CD14-positive monocyte (primary cell): ENCODE measurements at regions not wholly inside any gene's neighbourhood (a gene's known extent, or its start where the extent isn't known, plus 50 kb on each side); places are given as distances from the start of the nearest gene placed in this dataset.

ENCODE experiments used
- DNase-seq, 3 donors: peaks; one replicate each; pipeline ENCODE4 v3.0.0-alpha.2; 2011 to 2022
- H2AFZ ChIP-seq: 2 replicates; pipeline ENCODE4 v1.6.0; 2012; ENCODE audit warnings: mild to moderate bottlenecking, low read depth, low read length, inconsistent platforms; ENCODE audit not compliant: insufficient read depth, poor library complexity, severe bottlenecking
- H3K27ac ChIP-seq, 2 donors: 1 replicate in 1 of 2; 2 replicates in 1 of 2; pipeline ENCODE4 v1.5.1; 2012 to 2013; ENCODE audit warnings: low read length in 2 of 2, control low read depth in 1 of 2, inconsistent platforms in 1 of 2, low read depth in 1 of 2, mild to moderate bottlenecking in 1 of 2
- H3K27me3 ChIP-seq, 2 donors: one replicate each; pipeline versions ENCODE4 v1.6.0 to v1.6.1; 2011 to 2013; ENCODE audit warnings: low read length in 2 of 2; ENCODE audit not compliant: control insufficient read depth in 2 of 2, insufficient read depth in 2 of 2
- H3K36me3 ChIP-seq, 2 donors: replicated peaks in 1 of 2; 1 replicate in 1 of 2; 2 replicates in 1 of 2; pipeline versions ENCODE4 v1.5.1 to v1.6.1; 2012 to 2013; ENCODE audit warnings: low read length in 2 of 2, control low read depth in 1 of 2, inconsistent platforms in 1 of 2, mild to moderate bottlenecking in 1 of 2; ENCODE audit not compliant: insufficient read depth in 2 of 2, control insufficient read depth in 1 of 2
- H3K4me1 ChIP-seq, 2 donors: 1 replicate in 1 of 2; 2 replicates in 1 of 2; pipeline versions ENCODE4 v1.5.1 to v1.6.1; 2012 to 2013; ENCODE audit warnings: low read length in 2 of 2, control low read depth in 1 of 2, inconsistent platforms in 1 of 2, mild to moderate bottlenecking in 1 of 2, moderate library complexity in 1 of 2; ENCODE audit not compliant: insufficient read depth in 2 of 2, control insufficient read depth in 1 of 2
- H3K4me2 ChIP-seq: replicated peaks from 2 replicates; pipeline ENCODE3; 2012; ENCODE audit warnings: low read length, moderate library complexity, mild to moderate bottlenecking; ENCODE audit not compliant: poor library complexity, severe bottlenecking; ENCODE audit errors: extremely low read depth
- H3K4me3 ChIP-seq, 3 experiments: fragments of 200-600 bp in 1 of 3; sonication (generic) in 1 of 3; replicated peaks in 1 of 3; 1 replicate in 2 of 3; 2 replicates in 1 of 3; pipeline ENCODE4 v1.5.1; 2011 to 2013; ENCODE audit warnings: low read length in 3 of 3, mild to moderate bottlenecking in 3 of 3, control low read depth in 2 of 3, low read depth in 2 of 3, inconsistent platforms in 1 of 3, moderate library complexity in 1 of 3
- H3K79me2 ChIP-seq: 2 replicates; pipeline ENCODE4 v1.6.0; 2012; ENCODE audit warnings: mild to moderate bottlenecking, control low read depth, inconsistent platforms, low read length, moderate library complexity; ENCODE audit not compliant: insufficient read depth
- H3K9ac ChIP-seq: 2 replicates; pipeline ENCODE4 v1.6.0; 2017; ENCODE audit warnings: low read length, mild to moderate bottlenecking; ENCODE audit not compliant: insufficient read depth, poor library complexity, severe bottlenecking
- H3K9me3 ChIP-seq, 2 donors: replicated peaks in 1 of 2; 1 replicate in 1 of 2; 2 replicates in 1 of 2; pipeline versions ENCODE4 v1.5.1 to v1.6.1; 2012 to 2013; ENCODE audit warnings: low read length in 2 of 2, control low read depth in 1 of 2; ENCODE audit not compliant: control insufficient read depth in 1 of 2, insufficient read depth in 1 of 2
- H4K20me1 ChIP-seq: 2 replicates; pipeline ENCODE4 v1.6.0; 2012; ENCODE audit warnings: mild to moderate bottlenecking, low read length, control low read depth, moderate library complexity; ENCODE audit not compliant: insufficient read depth
- H3K27ac Mint-ChIP-seq, 7 donors: one replicate each; pipeline ENCODE4 v1.8.0; 2020; ENCODE audit warnings: mild to moderate bottlenecking in 7 of 7, mixed read lengths in 7 of 7, moderate library complexity in 6 of 7, inconsistent platforms in 2 of 7
- H3K27me3 Mint-ChIP-seq, 3 donors: one replicate each; pipeline ENCODE4 v1.8.0; 2021 to 2022; ENCODE audit warnings: low read depth in 3 of 3, mild to moderate bottlenecking in 3 of 3, mixed read lengths in 3 of 3, moderate library complexity in 3 of 3, inconsistent platforms in 1 of 3
- H3K36me3 Mint-ChIP-seq, 2 donors: one replicate each; pipeline ENCODE4 v1.8.0; 2020; ENCODE audit warnings: mixed read lengths in 2 of 2, inconsistent platforms in 1 of 2, mild to moderate bottlenecking in 1 of 2
- H3K4me1 Mint-ChIP-seq: one replicate; pipeline ENCODE4 v1.8.0; 2020; ENCODE audit warnings: mild to moderate bottlenecking, mixed read lengths
- H3K4me3 Mint-ChIP-seq, 2 donors: one replicate each; pipeline ENCODE4 v1.8.0; 2020; ENCODE audit warnings: mild to moderate bottlenecking in 2 of 2, mixed read lengths in 2 of 2, moderate library complexity in 1 of 2
- H3K9me3 Mint-ChIP-seq, 7 donors: one replicate each; pipeline ENCODE4 v1.8.0; 2020 to 2022; ENCODE audit warnings: mixed read lengths in 7 of 7, mild to moderate bottlenecking in 6 of 7, moderate library complexity in 6 of 7, inconsistent platforms in 2 of 7
- WGBS: methylation state at CpG from one replicate; pipeline ENCODE4 v1.1.5; 2013; ENCODE audit warnings: missing lambda C conversion rate; ENCODE audit not compliant: insufficient coverage; 5-methylcytosine and 5-hydroxymethylcytosine counted together
- intact Hi-C, 2 donors: fragments of 100-400 bp; cut with micrococcal nuclease; formaldehyde crosslinking; loops; one replicate each; pipeline versions ENCODE4 v1.15.0 to v1.15.1; 2023
- TF ChIP-seq, protein P1 (sequence below): fragments of 200-600 bp; IDR thresholded peaks from one replicate; pipeline ENCODE4 v1.8.0; 2022; ENCODE audit warnings: antibody characterized with exemption, mild to moderate bottlenecking

DNA sequence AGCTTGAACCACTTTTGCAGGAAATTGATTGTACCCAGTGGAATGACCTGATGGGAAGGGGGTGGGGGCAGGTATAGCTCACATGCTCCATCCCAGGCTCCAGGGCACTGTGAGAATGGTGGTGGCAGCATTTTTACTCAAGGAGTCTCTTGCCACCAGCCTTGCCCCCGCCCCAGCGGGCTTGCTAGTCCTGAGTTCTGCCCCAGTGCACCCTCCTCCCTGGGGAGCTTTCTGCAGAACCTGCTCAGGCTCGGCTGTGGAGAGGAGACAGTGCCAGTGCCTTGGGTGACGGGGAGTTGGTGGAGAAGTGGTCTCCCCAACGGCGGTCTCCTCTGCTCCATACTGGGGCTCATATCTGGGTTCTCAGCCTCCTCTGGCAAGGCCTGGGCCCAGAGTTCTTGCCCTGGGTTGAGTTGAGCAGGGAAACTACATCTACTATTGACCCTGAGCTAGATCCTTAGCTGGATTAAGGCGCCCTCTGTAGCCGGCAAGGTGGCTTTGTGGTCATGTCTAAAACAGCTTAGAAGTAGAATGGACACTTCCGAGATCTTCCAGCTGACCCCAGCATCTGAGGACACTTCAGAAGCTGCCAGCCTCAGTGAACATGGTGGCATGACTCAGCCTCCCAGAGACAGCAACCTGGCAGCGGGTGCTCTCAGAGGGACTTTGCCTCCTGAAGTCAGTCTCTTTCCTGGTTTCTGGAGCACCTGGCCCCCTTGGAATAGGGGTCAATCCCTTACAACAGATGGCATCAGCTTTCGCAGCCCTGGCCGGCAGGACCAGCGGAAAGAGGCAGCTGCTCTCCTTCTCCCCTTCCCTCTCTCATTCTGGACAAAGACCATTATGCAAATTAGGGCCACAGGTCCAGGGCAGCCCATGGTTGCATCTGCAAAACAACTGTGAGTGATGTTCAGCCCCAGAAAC lies 363.4 kb upstream of the MKI67 start:
- 92% methylated on average over 10 of the region's 13 CpGs for WGBS
- no peaks in the 10 kb centered on the region for H3K36me3 ChIP-seq
- no peak overlapping the region for H3K4me3 ChIP-seq

DNA sequence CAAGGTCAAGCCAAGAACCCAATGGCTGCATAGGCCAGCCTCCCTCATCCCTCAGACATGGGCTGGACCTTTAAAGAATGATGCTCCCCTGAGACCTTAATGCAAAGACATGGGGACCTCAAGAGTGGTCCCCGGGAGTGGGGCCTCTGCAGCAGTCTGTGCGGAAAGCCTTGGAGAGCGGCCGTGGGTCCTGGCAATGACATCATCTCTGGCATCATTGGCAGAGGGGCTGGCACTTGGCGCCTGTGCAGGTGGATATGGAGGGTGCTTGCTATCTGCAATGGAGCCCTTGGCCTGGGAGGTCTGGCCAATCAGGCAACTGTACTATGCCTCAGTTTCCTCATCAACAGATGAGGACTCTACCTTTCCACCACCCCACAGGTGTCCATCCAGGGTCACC lies 365.5 kb upstream of the MKI67 start:
- Mint-ChIP-seq H3K36me3 (no peaks in the 10 kb centered on the region), H3K4me3 (no peak overlapping the region), H3K27me3 (peaks cover 0 to 2% (median 1%) of the 10 kb centered on the region in 3 donors), H3K9me3 (peaks cover 0 to 7% (median 1%) of the 10 kb centered on the region in 7 donors), H3K4me1 (no peaks in the 10 kb centered on the region), H3K27ac (no peak overlapping the region)
- TF ChIP-seq, protein P1, sequence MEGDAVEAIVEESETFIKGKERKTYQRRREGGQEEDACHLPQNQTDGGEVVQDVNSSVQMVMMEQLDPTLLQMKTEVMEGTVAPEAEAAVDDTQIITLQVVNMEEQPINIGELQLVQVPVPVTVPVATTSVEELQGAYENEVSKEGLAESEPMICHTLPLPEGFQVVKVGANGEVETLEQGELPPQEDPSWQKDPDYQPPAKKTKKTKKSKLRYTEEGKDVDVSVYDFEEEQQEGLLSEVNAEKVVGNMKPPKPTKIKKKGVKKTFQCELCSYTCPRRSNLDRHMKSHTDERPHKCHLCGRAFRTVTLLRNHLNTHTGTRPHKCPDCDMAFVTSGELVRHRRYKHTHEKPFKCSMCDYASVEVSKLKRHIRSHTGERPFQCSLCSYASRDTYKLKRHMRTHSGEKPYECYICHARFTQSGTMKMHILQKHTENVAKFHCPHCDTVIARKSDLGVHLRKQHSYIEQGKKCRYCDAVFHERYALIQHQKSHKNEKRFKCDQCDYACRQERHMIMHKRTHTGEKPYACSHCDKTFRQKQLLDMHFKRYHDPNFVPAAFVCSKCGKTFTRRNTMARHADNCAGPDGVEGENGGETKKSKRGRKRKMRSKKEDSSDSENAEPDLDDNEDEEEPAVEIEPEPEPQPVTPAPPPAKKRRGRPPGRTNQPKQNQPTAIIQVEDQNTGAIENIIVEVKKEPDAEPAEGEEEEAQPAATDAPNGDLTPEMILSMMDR: no peak
- no peaks in the 10 kb centered on the region for H3K4me1 ChIP-seq
- H3K27ac ChIP-seq: no peak overlapping the region
- H4K20me1 ChIP-seq: no peaks in the 10 kb centered on the region
- DNase-seq: no peak
- no peaks in the 10 kb centered on the region for H3K27me3 ChIP-seq
- no peak overlapping the region for H3K4me2 ChIP-seq
- 87% methylated on average over 4 of the region's 5 CpGs for WGBS
- intact Hi-C loops: no loop called here
- no peak overlapping the region for H2AFZ ChIP-seq
- H3K9ac ChIP-seq: no peak overlapping the region
- no peaks in the 10 kb centered on the region for H3K36me3 ChIP-seq
- H3K9me3 ChIP-seq: no peaks in the 10 kb centered on the region
- no peak overlapping the region for H3K4me3 ChIP-seq
- no peaks in the 10 kb centered on the region for H3K79me2 ChIP-seq

More for the DNA sequence above, 363.4 kb upstream of the MKI67 start:
- intact Hi-C loops: no loop called here
- Histone ChIP-seq H3K9ac (no peak overlapping the region), H3K27ac (no peak overlapping the region), H4K20me1 (no peaks in the 10 kb centered on the region), H3K9me3 (no peaks in the 10 kb centered on the region), H3K27me3 (no peaks in the 10 kb centered on the region), H2AFZ (no peak overlapping the region), H3K79me2 (no peaks in the 10 kb centered on the region), H3K4me1 (no peaks in the 10 kb centered on the region), H3K4me2 (no peak overlapping the region)
- Mint-ChIP-seq H3K4me3 (no peak overlapping the region), H3K27me3 (peaks cover 0 to 2% (median 1%) of the 10 kb centered on the region in 3 donors), H3K27ac (peak overlapping the region in 1 of 7 donors; percentile 16), H3K4me1 (no peaks in the 10 kb centered on the region), H3K9me3 (peaks cover 0 to 11% (median 2%) of the 10 kb centered on the region in 7 donors), H3K36me3 (no peaks in the 10 kb centered on the region)
- TF ChIP-seq, protein P1: no peak
- no peak for DNase-seq
